Right forelimb (tissue), 1 donor: ENCODE measurements at regions not wholly inside any gene's neighbourhood (a gene's known extent, or its start where the extent isn't known, plus 50 kb on each side); places are given as distances from the start of the nearest gene placed in this dataset.
"Not testable (repeated sequence)": the region's sequence is repeated elsewhere in the genome, so short reads cannot be mapped to it uniquely, and the experiment has no call there.

ENCODE experiments used
- DNase-seq: peaks from one replicate; pipeline ENCODE4 v3.0.0-alpha.2; 2018

DNA sequence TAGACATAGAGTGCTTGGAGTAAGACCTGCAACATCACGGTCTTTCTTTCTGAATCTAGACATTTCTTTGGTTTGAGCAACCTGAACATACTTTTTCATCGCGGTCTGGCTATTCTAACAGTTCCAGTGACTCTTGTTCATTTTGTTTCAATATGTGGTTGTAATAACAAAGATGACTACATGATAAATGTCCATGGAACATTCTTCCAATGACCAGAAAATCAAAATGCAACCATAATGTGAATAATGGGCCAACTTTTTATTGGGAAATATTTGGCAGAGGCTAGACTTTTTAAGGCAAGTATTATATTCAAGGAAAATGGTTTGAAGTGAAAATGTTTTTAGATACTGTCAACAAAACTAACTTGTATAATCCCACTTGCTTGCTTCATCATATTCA, 282.5 kb downstream of the INHBA start:
- DNase-seq, result no peak

- no peak for DNase-seq
Measured at GRCh38 chr7:41418337-41418736, 284.6 kb downstream of the INHBA start.

DNA sequence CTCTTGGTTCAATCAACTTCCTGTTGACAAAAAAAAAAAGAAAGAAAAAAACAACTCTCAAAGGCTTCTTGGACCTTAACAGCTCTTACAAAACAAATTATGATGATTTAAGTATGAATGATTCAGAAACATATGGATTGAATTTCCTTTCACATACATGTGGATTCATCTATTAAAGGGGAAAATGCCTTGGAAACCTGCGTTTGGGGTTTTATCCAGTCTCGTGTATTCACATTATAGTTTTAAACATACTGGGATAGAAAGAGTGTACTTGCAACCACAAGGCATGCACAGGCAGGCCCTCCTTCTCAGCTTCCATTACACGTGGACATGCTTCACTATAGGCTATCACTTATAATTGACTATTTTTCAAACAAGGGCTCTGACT, 286.7 kb downstream of the INHBA start:
- no peak for DNase-seq

DNA sequence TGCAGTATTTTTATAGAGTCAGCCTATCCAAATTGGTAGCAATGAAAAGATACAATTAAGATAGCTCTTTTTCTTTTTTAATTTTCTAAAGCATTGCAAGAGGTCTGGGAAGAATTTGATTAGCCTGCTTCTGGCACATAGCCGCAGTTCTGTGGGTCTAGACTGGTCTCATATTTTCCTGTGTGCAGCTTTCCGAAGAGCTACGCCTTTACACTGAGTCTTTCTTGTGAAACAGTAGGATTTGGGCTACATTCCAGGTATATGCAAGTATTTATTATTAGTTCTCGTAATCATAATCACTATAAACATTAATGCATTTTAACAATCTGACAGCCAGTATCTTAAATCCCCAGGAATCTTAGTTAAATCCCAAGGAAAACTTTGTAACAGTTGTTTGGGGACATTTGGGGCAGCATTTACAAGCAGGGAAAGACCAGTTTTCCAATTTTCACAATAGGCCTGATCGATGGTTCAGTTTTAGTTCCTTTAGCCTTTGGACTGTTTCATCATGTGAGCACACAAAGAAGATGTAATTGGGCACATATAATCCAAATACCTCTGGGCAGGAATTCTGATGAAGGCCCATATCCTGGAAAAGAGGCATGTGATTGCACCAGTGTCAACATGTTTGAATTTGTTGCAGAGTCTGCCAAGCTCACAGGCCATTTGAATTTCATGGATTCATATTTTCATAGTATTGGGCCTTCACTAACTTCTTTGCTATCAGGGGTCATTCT, 287.3 kb downstream of the INHBA start:
- DNase-seq, result no peak

DNA sequence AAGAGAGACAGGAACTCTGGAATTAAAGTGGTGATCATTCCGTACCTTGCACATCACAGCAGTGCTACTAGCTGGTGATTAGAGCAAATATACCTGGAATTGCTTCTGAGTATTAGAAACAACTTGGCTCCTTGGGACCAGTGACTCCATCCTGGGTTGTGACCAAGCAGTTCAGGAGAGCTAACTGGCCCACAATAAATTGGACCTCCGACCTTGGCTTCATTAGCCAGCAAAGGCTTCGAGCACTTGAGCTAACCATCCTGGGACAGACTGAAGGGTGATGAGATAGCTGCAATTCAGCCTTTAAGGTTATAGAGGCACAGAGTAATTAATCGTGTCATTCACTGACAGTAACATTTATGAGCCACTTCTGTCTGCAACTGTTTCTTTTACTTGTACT, 287.8 kb downstream of the INHBA start:
- DNase-seq, result no peak

DNA sequence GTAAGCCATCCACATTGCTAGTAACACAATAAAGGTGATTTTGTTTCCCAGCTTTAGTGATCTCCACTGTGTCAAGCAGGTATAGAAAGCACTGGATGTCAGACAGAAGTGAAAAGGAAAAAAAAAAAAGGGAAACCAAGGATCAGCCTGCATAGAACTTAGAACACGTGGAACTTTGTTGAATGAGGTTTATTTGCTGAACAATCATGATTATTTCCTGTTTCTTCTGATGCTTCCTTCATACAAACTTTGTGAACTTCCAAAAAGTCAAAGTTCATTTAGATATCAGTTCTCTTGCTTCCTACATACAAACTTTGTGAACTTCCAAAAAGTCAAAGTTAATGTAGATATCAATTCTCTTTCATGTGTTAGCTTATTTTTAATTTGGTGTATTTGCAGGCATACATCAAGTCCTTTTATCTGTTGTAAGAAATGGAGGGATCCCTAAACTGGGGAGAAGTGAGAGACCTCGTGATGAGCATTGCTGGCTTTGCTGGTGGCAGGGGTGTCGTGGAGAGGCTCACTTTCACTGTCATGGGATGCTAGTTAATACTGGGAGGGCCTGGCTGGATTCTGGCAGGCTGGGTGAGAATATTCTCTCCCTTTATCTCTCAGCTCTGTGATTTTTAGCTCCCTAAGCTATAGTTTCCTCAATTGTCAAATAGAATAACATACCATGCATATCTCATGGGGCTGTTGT, 298.4 kb downstream of the INHBA start:
- DNase-seq, result no peak

DNA sequence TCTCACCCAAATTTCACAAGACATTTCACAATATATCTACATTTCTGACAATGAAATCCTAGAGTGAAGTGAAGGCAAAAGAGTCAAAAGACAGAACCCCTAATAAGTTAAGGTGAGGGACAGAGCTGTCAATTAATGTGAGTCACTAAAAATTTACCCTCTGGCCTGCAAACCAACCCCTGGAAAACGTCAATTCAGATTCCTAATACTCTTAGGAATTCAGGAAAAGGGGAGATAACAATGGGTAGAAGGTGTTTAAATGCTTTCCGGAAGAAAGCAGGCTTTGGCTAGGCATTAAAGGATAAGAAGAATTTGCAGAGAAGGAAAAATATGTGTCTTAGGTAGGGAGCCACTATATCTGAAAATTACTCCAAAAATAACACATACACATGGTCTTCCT, 299.6 kb downstream of the INHBA start:
- DNase-seq, result no peak

GRCh38 chr7:41401833-41402232, 301.1 kb downstream of the INHBA start:
- DNase-seq, result no peak

DNA sequence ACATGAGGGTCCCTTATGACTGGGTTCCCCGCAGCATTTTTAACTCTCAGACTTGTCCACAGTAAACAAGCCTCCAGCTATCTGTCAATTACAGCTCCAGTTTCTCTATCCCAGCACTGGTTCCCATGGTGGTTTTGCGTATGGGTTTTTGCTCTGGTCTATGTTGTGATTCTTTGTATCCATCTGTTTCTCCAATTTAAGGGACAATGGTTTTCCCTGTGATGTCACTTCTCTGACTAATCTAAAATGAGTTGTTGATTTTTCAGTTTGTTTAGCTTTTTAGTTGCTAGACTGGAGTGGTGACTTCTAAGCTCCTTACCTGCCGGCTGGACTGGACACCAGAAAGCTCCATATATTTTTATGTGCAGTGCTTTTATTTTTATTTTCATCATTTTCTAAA, 303.7 kb downstream of the INHBA start:
- no peak for DNase-seq

DNA sequence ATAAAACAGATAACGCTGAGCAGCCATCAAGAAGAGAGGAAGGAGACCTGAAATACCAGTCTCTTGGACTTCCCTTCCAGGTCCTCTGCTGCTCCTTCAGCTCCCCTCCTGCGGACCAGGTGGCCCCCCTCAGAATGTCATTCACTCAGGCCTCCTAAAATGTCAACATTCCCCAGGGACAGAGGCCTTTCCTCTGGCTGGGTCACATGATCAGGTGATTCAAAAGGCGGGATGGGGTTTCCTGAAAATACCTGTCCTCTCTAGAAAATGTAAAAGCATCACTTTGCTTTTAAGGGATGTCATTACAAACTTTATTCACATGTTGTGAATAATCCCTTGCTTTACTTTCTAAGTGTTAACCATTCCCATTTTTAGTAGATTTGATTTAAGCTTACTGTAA, 311.1 kb downstream of the INHBA start:
- no peak for DNase-seq

GRCh38 chr7:41388933-41389332, 314.0 kb downstream of the INHBA start:
- DNase-seq, result not testable (repeated sequence)

GRCh38 chr7:41385996-41386395, 316.9 kb downstream of the INHBA start:
- DNase-seq, result no peak

- DNase-seq, result no peak
Measured at GRCh38 chr7:41384418-41384817, 318.5 kb downstream of the INHBA start.

DNA sequence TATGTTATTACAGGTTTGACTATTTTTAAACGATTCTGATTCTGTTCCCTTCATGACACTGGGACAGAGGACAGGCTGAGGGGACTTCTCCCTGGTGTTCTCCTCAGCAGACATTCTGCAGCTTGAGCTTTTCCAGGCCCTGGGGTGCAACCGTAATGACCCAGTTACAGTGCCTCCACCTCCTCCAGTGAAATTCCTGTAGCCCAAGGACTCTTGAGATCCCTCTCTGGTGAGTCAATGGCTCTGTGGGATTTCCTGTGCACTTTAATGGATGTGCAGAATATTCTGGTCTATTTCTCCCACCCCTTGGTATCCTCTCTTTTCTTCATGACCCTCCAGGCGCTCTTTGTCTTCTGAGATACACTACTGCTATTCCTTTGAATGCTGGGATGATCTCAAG, 319.3 kb downstream of the INHBA start:
- DNase-seq, result no peak

DNA sequence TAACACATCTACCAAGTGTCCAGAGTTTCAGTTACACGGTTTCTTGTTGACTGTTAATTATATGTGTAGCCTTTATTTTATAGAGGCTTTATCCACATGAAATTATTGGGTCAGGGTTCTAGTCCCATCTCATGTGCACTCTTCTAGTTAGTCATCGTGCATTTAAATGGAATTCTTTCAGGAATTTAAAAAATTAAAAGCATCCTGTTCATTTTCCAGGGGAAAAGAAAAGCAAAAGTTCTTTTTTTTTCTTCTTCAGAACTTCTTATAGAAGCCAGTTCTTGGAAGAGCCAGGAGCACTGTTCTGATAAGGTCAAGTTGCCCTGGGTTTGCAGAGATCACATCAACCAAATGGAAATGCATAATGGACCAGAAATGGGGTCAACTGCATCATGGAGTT, 324.7 kb downstream of the INHBA start:
- no peak for DNase-seq

DNA sequence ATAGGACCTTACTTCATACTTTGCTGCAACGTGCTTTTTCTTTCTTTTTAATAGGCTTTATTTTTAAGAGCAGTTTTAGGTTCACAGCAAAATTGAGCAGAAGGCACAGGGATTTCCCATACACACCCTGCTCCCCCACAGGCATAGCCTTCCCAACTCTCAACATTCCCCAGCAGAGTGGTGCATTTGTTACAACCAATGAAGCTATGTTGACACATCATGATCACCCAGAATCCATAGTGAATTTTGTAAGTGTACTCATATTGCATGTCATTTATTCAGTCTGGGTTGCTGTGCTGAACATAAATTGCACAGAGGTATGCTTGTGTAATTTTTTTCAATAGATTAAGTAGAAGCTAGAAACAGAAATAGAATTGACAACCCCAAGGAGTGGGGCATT, 327.3 kb downstream of the INHBA start:
- DNase-seq, result no peak

GRCh38 chr7:41374150-41374848, 328.6 kb downstream of the INHBA start:
- no peak for DNase-seq

DNA sequence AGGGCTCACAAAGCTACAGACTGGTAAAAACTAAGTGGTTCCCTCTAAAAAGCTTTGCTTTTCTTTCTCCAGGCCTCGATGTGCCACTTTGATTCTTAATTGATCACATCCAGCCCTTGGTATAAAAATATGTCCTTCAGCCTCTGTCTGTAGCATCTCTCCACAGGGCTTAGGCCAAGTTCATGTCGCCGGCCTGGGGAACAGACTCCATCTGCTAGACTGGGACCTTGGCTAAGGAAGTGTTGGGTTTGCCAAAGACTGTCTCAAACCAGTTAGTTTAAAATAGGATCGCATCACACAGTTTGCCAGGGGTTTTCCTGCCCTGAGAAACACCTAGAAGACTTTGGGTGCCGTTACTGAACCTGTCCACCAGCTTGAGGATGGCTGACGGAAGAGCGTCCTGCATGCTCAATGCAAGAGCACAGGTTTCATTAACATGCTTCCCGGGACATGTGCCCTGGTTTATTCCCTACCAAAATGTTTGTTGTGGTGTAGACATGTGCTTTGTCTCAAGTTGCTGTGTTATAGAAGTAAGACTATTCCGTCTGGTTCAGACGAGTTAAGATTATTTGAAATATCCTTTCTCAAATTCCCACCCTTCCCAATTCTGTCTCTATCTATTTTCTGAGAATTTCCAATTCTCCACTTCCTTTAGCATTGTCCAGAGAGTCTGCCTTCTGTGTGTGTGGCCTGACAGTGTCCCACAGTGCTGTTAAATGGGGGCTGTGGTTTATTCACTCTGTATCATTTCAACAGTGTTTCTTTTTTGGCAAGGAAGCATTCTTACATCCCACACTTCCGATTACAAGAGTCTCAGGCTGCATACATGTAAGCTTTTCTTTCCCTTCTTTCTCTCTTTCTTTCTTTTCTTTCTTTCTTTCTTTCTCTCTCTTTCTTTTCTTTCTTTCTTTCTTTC, 334.7 kb downstream of the INHBA start:
- no peak for DNase-seq

GRCh38 chr7:41351091-41351490, 351.8 kb downstream of the INHBA start:
- DNase-seq, result no peak

GRCh38 chr7:41346878-41347277, 356.0 kb downstream of the INHBA start:
- no peak for DNase-seq

- DNase-seq, result no peak
Measured at GRCh38 chr7:41339913-41340676, 362.8 kb downstream of the INHBA start.

- DNase-seq, result no peak
Measured at GRCh38 chr7:41336981-41337380, 365.9 kb downstream of the INHBA start.
